NCI-H2029 (cell line): ENCODE measurements at regions not wholly inside any gene's neighbourhood (a gene's known extent, or its start where the extent isn't known, plus 50 kb on each side); places are given as distances from the start of the nearest gene placed in this dataset.

Source experiments
- DNase-seq: peaks from one replicate; lab custom pipeline; 2025; lab: John Stamatoyannopoulos, UW

- no peak for DNase-seq
Observed at GRCh38 chr1:189350983-189351616, 1126.6 kb downstream of the BRINP3 start.

DNA sequence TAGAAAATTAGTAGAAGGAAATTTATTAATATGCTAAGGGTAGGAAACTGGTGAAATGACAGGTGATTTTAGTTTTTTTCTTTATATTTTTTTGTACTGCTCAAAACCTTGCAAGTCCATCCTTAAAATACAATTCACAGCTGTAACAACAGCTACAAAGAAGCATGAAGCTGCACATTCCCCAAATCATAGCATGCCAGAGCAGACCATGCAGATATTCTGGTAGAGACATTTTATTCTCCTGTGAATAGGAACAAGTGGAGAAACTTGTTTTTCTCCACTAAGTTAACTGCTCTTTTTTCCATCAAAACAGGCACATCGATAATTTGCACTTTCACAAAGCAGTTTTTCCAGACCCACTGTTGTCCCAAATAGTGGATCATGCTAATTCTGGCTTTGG lies 1125.7 kb downstream of the BRINP3 start:
- DNase-seq: no peak

DNA sequence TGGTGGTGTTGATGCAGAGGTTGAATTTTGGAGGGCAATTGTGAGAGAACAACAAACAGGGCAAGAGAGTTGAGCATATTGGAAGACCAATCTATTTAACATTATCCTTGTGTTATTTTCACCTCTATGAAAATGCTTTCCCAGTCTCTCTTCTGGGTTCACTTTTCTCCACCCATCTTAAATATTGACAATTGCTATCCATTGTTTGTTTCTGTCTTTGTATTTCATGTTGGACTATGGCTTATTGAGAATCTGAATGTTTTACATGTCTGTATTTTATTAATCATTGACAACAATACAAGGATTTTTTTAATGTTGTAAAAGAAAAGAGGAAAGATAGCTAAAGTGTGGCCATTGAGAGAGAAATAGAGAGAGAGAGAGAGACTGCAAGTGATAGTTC lies 1121.5 kb downstream of the BRINP3 start:
- no peak for DNase-seq

DNA sequence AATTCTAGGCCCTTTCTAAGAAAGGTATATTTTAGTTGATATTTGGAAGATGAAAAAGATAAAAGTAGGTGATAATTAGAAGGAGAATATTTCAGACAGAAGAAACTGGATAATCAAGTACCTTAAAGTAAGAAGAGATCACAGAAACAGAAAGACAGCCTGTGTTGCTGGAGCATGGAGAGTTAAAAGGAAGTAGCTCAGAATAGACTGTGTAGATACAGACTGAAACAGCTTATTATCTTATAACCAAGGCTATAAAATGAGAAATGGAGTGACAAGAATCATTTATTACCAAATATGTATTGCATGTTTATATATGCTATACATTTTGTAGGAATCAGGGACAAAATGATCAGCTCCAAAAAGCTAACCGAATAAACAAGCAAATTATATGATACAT lies 1120.3 kb downstream of the BRINP3 start:
- DNase-seq: no peak

DNA sequence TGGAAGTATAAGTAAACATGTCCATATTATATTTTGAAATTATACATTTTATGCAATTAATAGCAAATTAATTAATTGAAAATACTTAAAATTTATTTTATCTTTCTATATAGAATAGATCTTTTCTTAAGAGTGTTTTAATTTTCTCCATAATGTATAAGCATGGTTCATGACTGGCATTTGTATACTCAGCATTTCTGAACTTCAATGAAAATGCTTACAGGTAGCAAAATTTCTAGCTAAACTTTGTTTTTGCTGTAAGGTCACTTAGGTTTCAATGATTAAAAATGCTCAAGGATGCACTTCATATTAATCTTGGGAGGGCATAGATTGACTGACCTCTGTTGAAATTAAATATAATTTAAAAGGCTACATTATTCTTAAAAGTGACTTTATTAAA lies 1108.1 kb downstream of the BRINP3 start:
- DNase-seq: no peak

DNA sequence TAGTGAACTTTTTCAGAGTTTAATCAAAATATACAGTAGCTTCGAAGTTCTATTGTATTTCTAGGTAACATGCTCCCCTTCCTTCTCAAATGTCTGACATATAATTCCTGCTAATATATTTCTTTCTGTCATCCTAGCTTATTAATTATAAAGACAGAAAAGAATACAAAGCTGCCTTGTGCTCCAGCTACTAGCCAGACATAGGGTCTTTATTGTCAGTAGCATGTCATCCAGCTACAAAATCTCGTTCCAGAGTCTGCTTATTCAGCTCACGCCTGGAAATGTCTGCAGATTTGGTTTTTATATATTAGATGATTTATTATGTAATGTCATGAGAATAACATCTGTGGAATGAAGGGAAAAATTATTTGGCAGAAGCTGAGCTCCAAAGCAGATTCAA lies 1102.8 kb downstream of the BRINP3 start:
- DNase-seq: no peak

GRCh38 chr1:189405419-189405818 lies 1072.2 kb downstream of the BRINP3 start:
- no peak for DNase-seq

DNA sequence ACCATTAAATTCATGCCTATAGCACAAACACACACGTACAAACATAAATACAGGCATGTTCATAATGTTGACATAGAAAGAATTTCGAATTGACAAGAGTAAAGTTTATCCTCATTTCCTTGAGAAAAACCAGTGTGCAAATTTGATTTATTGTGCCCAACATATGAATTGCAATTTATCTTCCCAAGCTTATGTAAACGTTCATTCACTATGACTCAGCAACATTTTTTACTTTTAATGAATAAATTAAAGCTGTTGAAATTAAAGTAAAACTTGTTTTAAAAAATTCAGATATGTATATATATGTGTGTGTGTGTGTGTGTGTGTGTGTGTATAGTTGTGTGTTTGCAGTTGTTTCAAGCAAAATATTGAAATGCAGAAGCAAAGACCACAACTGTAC lies 1067.9 kb downstream of the BRINP3 start:
- DNase-seq: no peak

DNA sequence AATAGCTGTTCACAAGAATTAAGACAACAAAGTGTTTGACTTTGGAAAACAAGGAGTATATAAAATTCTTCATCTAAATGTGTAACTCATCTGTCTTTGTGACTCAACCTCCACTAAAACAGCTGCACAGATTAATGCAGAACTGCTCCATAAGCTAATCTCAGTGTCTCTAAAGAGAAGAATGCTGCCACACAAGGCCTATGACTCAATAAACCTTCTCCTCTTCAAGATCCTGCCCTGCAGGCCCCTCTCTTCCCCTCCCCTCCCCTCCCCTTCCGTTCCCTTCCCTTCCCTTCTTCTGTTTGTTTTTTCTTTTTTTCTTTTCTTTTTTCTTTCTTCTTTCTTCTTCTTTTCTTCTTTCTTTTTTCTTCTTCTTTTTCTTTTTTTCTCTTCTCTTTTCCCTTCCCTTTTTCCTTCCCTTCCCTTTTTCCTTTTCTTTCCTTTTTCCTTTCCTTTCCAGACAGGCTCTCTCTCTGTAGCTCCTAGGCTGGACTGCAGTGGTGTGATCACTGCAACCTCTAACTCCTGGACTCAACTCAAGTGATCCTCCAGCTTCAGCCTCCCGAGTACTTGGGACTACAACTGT lies 1052.8 kb downstream of the BRINP3 start:
- no peak for DNase-seq

- DNase-seq: peak; percentile 24
Observed at GRCh38 chr1:189429610-189430009, 1048.1 kb downstream of the BRINP3 start.

- DNase-seq: no peak
Observed at GRCh38 chr1:189431447-189431846, 1046.2 kb downstream of the BRINP3 start.

GRCh38 chr1:189432753-189433152 lies 1044.9 kb downstream of the BRINP3 start:
- no peak for DNase-seq

DNA sequence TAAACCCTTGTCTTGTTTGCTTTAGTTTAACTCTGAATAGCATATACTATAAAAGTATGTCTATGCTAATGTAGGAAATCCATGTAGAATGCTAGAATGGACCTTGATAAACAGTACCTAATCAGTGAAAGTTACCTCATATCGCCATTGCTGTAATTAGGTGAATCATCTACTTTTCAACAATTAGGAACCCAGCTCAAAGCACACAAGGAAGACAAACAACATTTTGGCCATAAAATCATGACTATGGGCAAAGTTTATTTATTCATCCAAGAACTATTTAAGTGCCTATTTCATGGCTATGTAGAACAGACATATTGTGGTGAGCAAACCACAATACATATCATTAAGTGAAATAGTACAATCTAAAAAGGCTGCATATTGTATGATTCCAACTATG lies 1043.2 kb downstream of the BRINP3 start:
- no peak for DNase-seq

GRCh38 chr1:189435398-189435797 lies 1042.3 kb downstream of the BRINP3 start:
- no peak for DNase-seq

DNA sequence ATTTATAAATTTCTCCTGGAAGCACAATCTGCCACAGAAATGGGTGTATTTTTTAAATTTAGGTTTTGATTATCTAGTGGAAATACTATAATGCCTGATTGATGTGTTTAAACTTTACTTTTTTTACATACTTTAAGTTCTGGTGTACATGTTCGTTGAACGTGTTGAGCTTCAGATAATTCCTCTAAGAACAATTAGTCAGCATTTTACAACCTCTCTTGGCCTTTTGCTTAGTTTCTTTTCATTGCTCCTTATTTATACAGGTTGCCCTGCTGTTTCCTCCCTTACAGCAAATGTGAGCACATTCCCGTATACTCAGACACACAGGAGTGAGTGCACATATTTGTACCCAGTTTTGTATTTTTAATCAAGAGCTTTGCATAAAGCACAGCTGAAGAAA lies 1038.9 kb downstream of the BRINP3 start:
- no peak for DNase-seq

GRCh38 chr1:189463166-189463565 lies 1014.5 kb downstream of the BRINP3 start:
- DNase-seq: no peak

DNA sequence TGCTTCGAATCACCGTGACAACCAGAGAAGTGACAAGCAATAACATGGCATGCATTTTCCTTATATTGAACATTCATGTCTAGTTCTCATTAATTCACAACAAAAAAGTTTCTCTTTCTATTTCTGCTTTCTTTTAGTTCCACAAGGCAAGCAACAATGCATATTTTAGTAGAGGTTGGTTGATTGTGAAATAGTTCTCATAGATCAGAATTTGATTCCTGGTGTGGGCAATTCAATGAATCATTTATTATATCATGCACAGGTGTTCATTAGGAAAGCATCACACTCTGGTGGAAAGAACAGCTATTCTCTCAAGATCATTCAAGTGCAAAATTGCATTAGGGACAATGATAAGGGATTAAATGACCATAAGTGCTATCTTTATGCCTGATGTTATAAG lies 980.9 kb downstream of the BRINP3 start:
- DNase-seq: no peak

GRCh38 chr1:189499736-189500135 lies 977.9 kb downstream of the BRINP3 start:
- no peak for DNase-seq

DNA sequence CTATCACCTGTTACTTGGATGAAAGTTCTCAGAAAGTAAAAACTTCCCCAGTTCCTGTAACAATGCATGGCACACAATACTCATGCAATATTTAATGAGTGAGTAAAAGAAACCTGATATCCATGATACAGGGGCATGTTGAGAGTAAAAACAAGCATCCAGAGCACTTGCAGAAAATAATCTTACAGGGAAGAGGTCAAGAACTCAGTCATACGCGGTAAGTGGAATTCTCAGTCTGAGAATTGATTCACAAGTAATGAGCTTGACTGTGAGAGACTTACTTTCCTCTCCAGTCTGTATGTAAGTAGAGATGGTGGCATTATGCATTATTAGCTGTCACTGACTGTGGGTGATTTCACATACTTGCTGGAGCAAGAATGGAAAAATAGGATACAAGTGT lies 976.9 kb downstream of the BRINP3 start:
- no peak for DNase-seq

GRCh38 chr1:189510827-189511226 lies 966.8 kb downstream of the BRINP3 start:
- DNase-seq: no peak

DNA sequence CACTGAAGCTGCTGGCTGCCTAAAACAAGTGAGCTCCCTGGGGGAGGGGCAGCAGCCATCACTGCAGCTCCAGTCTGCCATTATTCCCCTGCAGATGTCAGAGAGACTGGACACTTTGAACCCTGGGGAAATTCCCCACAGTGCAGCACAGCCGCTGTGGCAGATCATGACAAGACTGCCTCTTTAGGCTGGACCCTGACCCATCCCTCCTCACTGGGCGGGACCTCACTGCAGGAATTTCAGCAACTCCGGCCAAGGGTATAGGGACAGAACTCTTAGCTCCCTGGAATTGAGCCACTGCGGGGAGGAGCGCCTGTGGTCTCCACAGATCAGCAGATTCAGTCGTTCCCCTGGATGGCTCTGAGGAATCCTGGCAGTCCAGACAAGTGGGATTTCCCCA lies 964.6 kb downstream of the BRINP3 start:
- DNase-seq: no peak

DNA sequence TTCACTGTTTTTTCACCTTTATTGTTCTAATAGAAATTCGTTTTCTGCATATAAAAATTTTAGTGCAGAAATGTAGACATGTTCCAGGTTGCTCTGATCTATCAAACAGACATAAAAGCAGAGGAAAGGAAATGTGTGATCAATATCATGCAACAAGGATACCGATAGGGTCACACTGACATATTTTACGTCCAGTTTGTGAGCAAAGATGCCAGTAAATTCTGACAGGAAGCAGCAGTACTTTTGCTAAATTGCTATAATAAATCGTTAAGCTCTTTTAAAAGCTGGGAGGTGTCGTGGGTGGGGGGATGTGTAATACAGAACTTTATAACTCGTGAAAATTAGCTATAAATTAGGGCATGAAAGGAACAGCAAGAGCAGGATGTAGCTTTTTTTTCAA lies 955.2 kb downstream of the BRINP3 start:
- no peak for DNase-seq

DNA sequence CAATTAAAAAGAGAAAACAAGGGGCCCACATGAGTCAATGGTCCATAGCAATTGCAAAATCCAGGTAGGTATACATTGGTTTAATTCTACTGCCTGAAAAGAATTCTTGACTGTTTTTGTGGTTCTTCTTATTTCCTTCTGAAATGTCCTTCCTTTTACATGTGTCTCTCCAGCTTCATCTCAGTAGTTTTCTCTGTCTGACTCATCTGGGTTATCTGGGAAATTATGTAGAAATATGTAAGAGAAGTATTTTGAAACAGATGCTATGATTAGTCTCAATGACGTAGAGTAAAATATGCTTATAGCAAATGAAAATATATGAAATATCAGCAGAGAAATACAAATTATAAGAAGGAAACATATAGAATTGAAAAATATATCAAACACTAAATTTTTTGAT lies 953.2 kb downstream of the BRINP3 start:
- no peak for DNase-seq

DNA sequence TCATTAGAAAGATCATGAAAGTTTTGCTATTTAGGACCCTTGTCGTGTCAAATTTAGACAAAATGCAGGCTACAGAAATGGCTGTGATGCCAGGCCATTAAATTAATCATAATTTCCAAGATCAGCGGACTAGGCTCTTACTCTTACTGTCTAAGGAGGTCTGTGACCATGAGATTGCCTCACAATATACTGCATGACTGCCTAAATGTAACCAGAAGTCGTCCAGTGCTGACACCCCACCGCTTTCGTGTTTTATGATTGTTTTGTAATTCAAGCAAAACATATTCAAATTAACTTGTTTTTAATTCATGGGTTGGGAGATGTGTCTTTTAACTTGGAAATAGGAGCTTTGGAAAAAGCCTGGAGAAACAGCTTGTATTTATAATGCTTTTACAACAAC lies 947.5 kb downstream of the BRINP3 start:
- DNase-seq: no peak
